Adrenal gland (tissue), 5 donors: ENCODE measurements at regions not wholly inside any gene's neighbourhood (a gene's known extent, or its start where the extent isn't known, plus 50 kb on each side); places are given as distances from the start of the nearest gene placed in this dataset.

Source experiments
- POLR2A ChIP-seq, 2 donors: fragments of 450-650 bp; IDR thresholded peaks; one replicate each; pipeline ENCODE4 v1.6.1; 2017; ENCODE audit warnings: antibody characterized with exemption in 2 of 2, mild to moderate bottlenecking in 2 of 2, moderate library complexity in 1 of 2
- TF ChIP-seq, protein P1 (sequence below), 6 experiments: fragments of 450-650 bp in 4 of 6; fragments of 200-600 bp in 2 of 6; sonication (generic) in 1 of 6; IDR thresholded peaks; 1 replicate in 5 of 6; 2 replicates in 1 of 6; pipeline versions ENCODE4 v1.5.1 to v1.8.0; 2016 to 2021; ENCODE audit warnings: antibody characterized with exemption in 6 of 6, mild to moderate bottlenecking in 2 of 6, moderate library complexity in 1 of 6
- donor health status: DM: no; HTN: no; CAD: no.

DNA sequence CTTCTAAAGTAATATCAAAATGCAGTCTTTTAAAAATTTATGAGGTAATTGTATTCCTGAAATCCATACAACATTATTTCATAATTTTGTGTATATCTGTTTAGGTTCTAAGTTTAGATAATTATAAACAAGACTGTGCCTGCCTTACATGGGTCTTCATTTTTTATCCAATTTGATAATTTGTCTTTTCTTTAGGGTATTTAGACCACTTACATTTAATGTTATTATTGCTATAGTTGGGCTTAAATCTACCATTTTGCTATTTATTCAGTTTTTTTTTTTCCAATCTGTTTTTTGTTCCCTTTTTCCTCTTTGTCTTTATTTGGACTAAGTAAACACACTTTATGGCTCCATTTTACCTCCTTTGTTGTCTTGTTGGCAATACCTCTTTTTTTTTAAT, 312.5 kb upstream of the MEX3C start:
- TF ChIP-seq, protein P1, sequence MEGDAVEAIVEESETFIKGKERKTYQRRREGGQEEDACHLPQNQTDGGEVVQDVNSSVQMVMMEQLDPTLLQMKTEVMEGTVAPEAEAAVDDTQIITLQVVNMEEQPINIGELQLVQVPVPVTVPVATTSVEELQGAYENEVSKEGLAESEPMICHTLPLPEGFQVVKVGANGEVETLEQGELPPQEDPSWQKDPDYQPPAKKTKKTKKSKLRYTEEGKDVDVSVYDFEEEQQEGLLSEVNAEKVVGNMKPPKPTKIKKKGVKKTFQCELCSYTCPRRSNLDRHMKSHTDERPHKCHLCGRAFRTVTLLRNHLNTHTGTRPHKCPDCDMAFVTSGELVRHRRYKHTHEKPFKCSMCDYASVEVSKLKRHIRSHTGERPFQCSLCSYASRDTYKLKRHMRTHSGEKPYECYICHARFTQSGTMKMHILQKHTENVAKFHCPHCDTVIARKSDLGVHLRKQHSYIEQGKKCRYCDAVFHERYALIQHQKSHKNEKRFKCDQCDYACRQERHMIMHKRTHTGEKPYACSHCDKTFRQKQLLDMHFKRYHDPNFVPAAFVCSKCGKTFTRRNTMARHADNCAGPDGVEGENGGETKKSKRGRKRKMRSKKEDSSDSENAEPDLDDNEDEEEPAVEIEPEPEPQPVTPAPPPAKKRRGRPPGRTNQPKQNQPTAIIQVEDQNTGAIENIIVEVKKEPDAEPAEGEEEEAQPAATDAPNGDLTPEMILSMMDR (IDR thresholded peaks at IDR 0.05), result no peak
- no peak for TF ChIP-seq POLR2A (IDR thresholded peaks at IDR 0.05)
